ENCODE measurements at regions not wholly inside any gene's neighbourhood (a gene's known extent, or its start where the extent isn't known, plus 50 kb on each side); places are given as distances from the start of the nearest gene placed in this dataset.

DNA sequence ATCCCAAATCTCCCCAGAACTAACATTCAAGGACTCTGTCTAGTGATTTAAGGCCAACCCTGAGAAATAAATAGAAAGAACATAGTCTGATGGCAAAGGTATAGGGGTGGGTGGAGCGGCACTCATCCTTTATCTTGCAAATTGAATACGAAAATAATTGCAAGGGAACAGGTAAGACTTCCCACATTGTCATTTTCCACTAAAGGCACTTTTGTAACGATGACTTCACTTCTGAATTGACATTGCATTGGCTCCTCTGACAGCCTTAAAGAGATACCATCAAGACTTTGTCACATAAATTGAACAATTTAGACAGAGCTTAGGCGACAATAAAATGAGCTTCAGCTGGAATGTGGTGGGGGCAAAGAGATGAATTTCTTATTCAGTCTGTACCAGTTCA is 75.3 kb upstream of the PLCL2 start:
- TF ChIP-seq CTCF (IDR thresholded peaks at IDR 0.05 in 4 of 5, conservative IDR thresholded peaks at IDR 0.05 in 1 of 5) (no peak), POLR2A (IDR thresholded peaks at IDR 0.05) (no peak)
